T-helper 17 cell (primary cell): ENCODE measurements at regions not wholly inside any gene's neighbourhood (a gene's known extent, or its start where the extent isn't known, plus 50 kb on each side); places are given as distances from the start of the nearest gene placed in this dataset.
"Not testable (repeated sequence)": the region's sequence is repeated elsewhere in the genome, so short reads cannot be mapped to it uniquely, and the experiment has no call there.

ENCODE experiments used
- ATAC-seq: fragments of 150-1000 bp; cut with Tn5 transposase; 2 replicates; pipeline ENCODE4 v1.10.0; 2021; ENCODE audit warnings: mild to moderate bottlenecking, moderate library complexity
- DNase-seq, 3 donors: peaks; one replicate each; pipeline versions ENCODE4 v3.0.0 to v3.0.0-alpha.2; 2020 to 2021
- H3K9me3 ChIP-seq: one replicate; pipeline ENCODE4 v1.7.0; 2013; ENCODE audit warnings: low read length, mild to moderate bottlenecking; ENCODE audit not compliant: control insufficient read depth, poor library complexity, severe bottlenecking
- H3K27ac Mint-ChIP-seq: one replicate; pipeline ENCODE4 v1.8.0; 2022; ENCODE audit warnings: mild to moderate bottlenecking, moderate library complexity, mixed read lengths
- H3K27me3 Mint-ChIP-seq: one replicate; pipeline ENCODE4 v1.8.0; 2022; ENCODE audit warnings: mixed read lengths
- H3K36me3 Mint-ChIP-seq: one replicate; pipeline ENCODE4 v1.8.0; 2022; ENCODE audit warnings: low read depth, mixed read lengths
- H3K4me1 Mint-ChIP-seq: one replicate; pipeline ENCODE4 v1.8.0; 2022; ENCODE audit warnings: mild to moderate bottlenecking, mixed read lengths
- H3K4me3 Mint-ChIP-seq: one replicate; pipeline ENCODE4 v1.8.0; 2022; ENCODE audit warnings: mild to moderate bottlenecking, moderate library complexity, mixed read lengths

DNA sequence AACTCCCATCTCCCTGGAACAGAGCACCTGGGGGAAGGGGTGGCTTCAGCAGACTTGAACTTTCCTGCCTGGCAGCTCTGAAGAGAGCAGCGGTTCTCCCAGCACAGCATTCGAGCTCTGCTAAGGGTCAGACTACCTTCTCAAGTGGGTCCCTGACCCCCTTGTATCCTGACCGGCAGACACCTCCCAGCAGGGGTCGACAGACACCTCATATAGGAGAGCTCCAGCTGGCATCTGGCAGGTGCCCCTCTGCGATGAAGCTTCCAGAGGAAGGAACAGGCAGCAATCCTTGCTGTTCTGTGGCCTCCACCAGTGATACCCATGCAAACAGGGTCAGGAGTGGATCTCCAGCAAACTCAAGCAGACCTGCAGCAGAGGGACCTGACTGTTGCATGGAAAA lies 244.1 kb upstream of the RASGEF1B start:
- H3K27me3 Mint-ChIP-seq, result peaks cover 28% of the 10 kb centered on the region
- no peak overlapping the region for H3K4me3 Mint-ChIP-seq
- H3K9me3 ChIP-seq, result no peaks in the 10 kb centered on the region
- ATAC-seq, result no peak
- H3K27ac Mint-ChIP-seq, result no peak overlapping the region
- H3K4me1 Mint-ChIP-seq, result no peaks in the 10 kb centered on the region
- DNase-seq, result no peak
- H3K36me3 Mint-ChIP-seq, result no peaks in the 10 kb centered on the region

- H3K4me3 Mint-ChIP-seq, ATAC-seq, H3K36me3 Mint-ChIP-seq, H3K27ac Mint-ChIP-seq, H3K9me3 ChIP-seq, DNase-seq, H3K4me1 Mint-ChIP-seq: not testable (repeated sequence)
- H3K27me3 Mint-ChIP-seq, result peaks cover 29% of the 10 kb centered on the region
These were observed 243.7 kb upstream of the RASGEF1B start for GRCh38 chr4:81715357-81715756.

DNA sequence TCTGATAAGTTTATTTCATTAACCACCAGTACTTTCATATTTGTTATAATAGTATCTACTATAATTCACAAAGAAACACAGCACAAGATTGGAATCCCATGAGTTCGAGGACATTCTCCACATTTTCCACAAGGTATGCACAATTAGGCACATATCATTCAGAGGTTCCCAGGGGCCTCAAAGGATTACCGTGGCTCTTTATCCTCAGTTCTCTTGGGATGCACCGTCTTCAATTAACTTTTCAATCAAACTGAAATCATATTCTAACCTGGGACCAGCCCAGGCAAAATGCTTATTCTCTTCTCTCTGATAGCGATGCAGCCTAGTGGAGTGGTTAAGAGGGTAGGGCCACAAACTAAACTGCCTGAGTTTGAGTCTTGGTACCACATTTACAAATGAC lies 242.6 kb upstream of the RASGEF1B start:
- ATAC-seq (no peak), DNase-seq (no peak)
- Mint-ChIP-seq H3K27ac (no peak overlapping the region), H3K4me3 (no peak overlapping the region), H3K36me3 (no peaks in the 10 kb centered on the region), H3K27me3 (peaks cover 29% of the 10 kb centered on the region), H3K4me1 (no peaks in the 10 kb centered on the region)
- no peaks in the 10 kb centered on the region for H3K9me3 ChIP-seq

GRCh38 chr4:81712714-81713113 lies 241.0 kb upstream of the RASGEF1B start:
- Mint-ChIP-seq H3K4me1 (no peaks in the 10 kb centered on the region), H3K4me3 (no peak overlapping the region), H3K27me3 (peaks cover 29% of the 10 kb centered on the region), H3K27ac (no peak overlapping the region), H3K36me3 (no peaks in the 10 kb centered on the region)
- no peak for ATAC-seq
- DNase-seq, result no peak
- H3K9me3 ChIP-seq, result no peaks in the 10 kb centered on the region

GRCh38 chr4:81704461-81704860 lies 232.8 kb upstream of the RASGEF1B start:
- peaks cover 4% of the 10 kb centered on the region for H3K36me3 Mint-ChIP-seq
- H3K4me1 Mint-ChIP-seq, result peaks cover 2% of the 10 kb centered on the region
- no peaks in the 10 kb centered on the region for H3K27me3 Mint-ChIP-seq
- H3K27ac Mint-ChIP-seq, result no peak overlapping the region
- DNase-seq (no peak), ATAC-seq (no peak)
- H3K9me3 ChIP-seq, result no peaks in the 10 kb centered on the region
- no peak overlapping the region for H3K4me3 Mint-ChIP-seq

DNA sequence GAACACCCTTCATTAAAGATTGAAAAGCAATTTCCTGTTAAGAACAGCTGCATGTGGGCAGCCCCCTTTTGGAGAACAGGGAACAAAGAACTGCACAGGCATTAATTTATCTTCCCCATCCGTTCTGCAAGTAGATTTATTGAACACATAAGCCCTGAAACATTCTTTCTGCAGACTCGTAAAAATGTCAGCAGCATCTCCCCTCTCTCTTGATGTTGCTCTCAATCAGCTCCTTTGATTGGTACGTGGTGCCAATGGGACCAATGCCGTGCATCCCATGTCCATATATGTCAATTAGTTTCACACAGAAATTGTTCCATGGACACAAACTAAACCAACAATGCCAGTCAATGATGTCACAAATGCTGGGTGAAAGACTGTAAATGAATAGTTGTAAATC lies 228.5 kb upstream of the RASGEF1B start:
- no peak for DNase-seq
- H3K27me3 Mint-ChIP-seq, result no peaks in the 10 kb centered on the region
- H3K4me3 Mint-ChIP-seq, result no peak overlapping the region
- no peak for ATAC-seq
- H3K27ac Mint-ChIP-seq, result no peak overlapping the region
- H3K9me3 ChIP-seq, result no peaks in the 10 kb centered on the region
- H3K36me3 Mint-ChIP-seq, result peaks cover 4% of the 10 kb centered on the region
- H3K4me1 Mint-ChIP-seq, result peaks cover 2% of the 10 kb centered on the region

- Mint-ChIP-seq H3K27ac (no peak overlapping the region), H3K4me1 (peaks cover 2% of the 10 kb centered on the region), H3K36me3 (peaks cover 4% of the 10 kb centered on the region), H3K4me3 (no peak overlapping the region), H3K27me3 (peaks cover 13% of the 10 kb centered on the region)
- DNase-seq (no peak), ATAC-seq (no peak)
- no peaks in the 10 kb centered on the region for H3K9me3 ChIP-seq
These were observed 227.0 kb upstream of the RASGEF1B start for GRCh38 chr4:81698538-81699296.

- Mint-ChIP-seq H3K36me3 (no peaks in the 10 kb centered on the region), H3K27me3 (peaks cover 41% of the 10 kb centered on the region), H3K4me1 (no peaks in the 10 kb centered on the region), H3K27ac (no peak overlapping the region), H3K4me3 (no peak overlapping the region)
- no peaks in the 10 kb centered on the region for H3K9me3 ChIP-seq
- DNase-seq (no peak), ATAC-seq (no peak)
These were observed 222.6 kb upstream of the RASGEF1B start for GRCh38 chr4:81694176-81694913.

GRCh38 chr4:81690871-81691270 lies 219.2 kb upstream of the RASGEF1B start:
- Mint-ChIP-seq H3K4me1 (no peaks in the 10 kb centered on the region), H3K4me3 (no peak overlapping the region), H3K27ac (no peak overlapping the region), H3K27me3 (peaks cover 41% of the 10 kb centered on the region), H3K36me3 (no peaks in the 10 kb centered on the region)
- no peak for DNase-seq
- no peaks in the 10 kb centered on the region for H3K9me3 ChIP-seq
- ATAC-seq, result no peak

GRCh38 chr4:81688085-81688484 lies 216.4 kb upstream of the RASGEF1B start:
- Mint-ChIP-seq H3K27me3 (peaks cover 27% of the 10 kb centered on the region), H3K36me3 (no peaks in the 10 kb centered on the region), H3K4me3 (no peak overlapping the region), H3K27ac (no peak overlapping the region), H3K4me1 (no peaks in the 10 kb centered on the region)
- no peak for DNase-seq
- no peak for ATAC-seq
- no peaks in the 10 kb centered on the region for H3K9me3 ChIP-seq

DNA sequence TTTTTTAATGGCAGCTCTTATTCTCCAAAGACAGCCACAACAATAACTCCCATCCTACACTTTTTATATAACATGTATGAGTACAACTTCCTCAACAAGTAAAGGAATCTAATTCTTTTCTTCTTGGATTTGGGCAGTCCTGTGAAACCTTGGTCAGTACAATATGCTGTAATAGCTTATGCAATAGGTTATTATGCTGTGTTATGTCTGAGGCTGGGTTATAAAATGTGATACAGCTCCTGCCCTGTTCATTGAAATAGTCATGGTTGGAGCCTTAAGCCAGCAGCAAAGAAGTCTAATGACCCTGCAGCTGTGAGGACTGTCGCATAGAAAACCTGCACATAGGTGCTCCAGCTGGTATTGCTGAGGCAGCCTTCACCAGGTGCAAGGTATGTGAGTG lies 215.8 kb upstream of the RASGEF1B start:
- peaks cover 21% of the 10 kb centered on the region for H3K27me3 Mint-ChIP-seq
- H3K4me1 Mint-ChIP-seq, result no peaks in the 10 kb centered on the region
- H3K27ac Mint-ChIP-seq, result no peak overlapping the region
- H3K9me3 ChIP-seq, result no peaks in the 10 kb centered on the region
- ATAC-seq (no peak), DNase-seq (no peak)
- H3K36me3 Mint-ChIP-seq, result no peaks in the 10 kb centered on the region
- H3K4me3 Mint-ChIP-seq, result no peak overlapping the region

- Mint-ChIP-seq H3K4me1 (no peaks in the 10 kb centered on the region), H3K36me3 (no peaks in the 10 kb centered on the region), H3K27ac (no peak overlapping the region), H3K27me3 (peaks cover 17% of the 10 kb centered on the region), H3K4me3 (no peak overlapping the region)
- ATAC-seq (no peak), DNase-seq (no peak)
- H3K9me3 ChIP-seq, result no peaks in the 10 kb centered on the region
These were observed 213.4 kb upstream of the RASGEF1B start for GRCh38 chr4:81685104-81685503.

DNA sequence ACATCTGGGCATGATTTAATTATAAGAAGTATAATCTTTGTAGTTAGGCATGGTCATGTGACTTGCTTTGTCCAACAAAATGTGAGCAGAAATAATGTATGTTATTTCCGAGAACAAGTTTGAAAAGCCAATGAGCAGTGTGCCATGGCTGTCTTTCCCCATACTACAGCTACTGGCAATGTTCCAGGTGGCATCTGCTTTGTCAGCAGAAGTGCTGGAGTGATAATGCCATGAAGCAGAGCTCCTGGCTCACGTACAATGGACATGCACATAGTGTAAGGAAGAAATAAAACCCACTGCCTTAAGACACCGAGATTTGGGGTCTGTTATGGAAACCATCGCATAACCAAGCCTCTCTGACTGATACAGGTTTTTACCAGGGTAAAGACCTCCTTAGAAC lies 212.6 kb upstream of the RASGEF1B start:
- no peaks in the 10 kb centered on the region for H3K36me3 Mint-ChIP-seq
- no peak for ATAC-seq
- peaks cover 10% of the 10 kb centered on the region for H3K27me3 Mint-ChIP-seq
- H3K9me3 ChIP-seq, result no peaks in the 10 kb centered on the region
- DNase-seq, result no peak
- H3K4me3 Mint-ChIP-seq, result no peak overlapping the region
- no peak overlapping the region for H3K27ac Mint-ChIP-seq
- H3K4me1 Mint-ChIP-seq, result no peaks in the 10 kb centered on the region

DNA sequence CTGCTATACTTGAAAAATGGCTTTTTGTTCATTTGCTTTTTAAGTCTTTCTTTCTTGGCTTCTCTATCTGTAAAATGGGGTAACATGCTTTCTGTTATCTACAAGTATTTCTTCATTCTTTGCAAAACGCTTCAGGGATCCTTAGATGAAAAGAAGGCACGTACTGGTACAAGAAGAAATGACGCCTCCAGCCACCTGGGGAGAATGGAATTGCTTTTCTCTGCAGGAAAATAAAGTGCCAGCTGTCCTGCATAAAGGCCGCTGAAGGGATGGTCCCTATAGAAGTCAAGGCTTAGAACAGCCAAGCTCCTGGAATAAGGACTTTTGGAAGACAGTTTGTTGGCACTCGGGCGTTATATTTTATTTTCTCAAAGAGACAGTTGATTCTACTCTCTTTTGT lies 210.8 kb upstream of the RASGEF1B start:
- no peaks in the 10 kb centered on the region for H3K9me3 ChIP-seq
- no peak overlapping the region for H3K27ac Mint-ChIP-seq
- no peak for DNase-seq
- H3K27me3 Mint-ChIP-seq, result peaks cover 10% of the 10 kb centered on the region
- H3K4me3 Mint-ChIP-seq, result no peak overlapping the region
- no peaks in the 10 kb centered on the region for H3K36me3 Mint-ChIP-seq
- no peak for ATAC-seq
- no peaks in the 10 kb centered on the region for H3K4me1 Mint-ChIP-seq
